IMR-90 (cell line): ENCODE measurements at regions not wholly inside any gene's neighbourhood (a gene's known extent, or its start where the extent isn't known, plus 50 kb on each side); places are given as distances from the start of the nearest gene placed in this dataset.

Source experiments
- MAFK ChIP-seq: IDR thresholded peaks from 2 replicates; pipeline ENCODE4 v1.6.1; 2012; ENCODE audit warnings: low read depth, low read length, improper control_type of control experiment
- POLR2A ChIP-seq: IDR thresholded peaks from 2 replicates; pipeline ENCODE4 v1.6.1; 2012; ENCODE audit warnings: mild to moderate bottlenecking, low read depth, low read length
- RFX5 ChIP-seq: IDR thresholded peaks from 2 replicates; pipeline ENCODE4 v1.8.0; 2012; ENCODE audit warnings: low read depth, mild to moderate bottlenecking, low read length, moderate library complexity
- TF ChIP-seq, protein P1 (sequence below): conservative IDR thresholded peaks from 2 replicates; pipeline ENCODE4 v1.5.1; 2012; ENCODE audit warnings: mild to moderate bottlenecking, low read depth, low read length, improper control_type of control experiment

- TF ChIP-seq RFX5 (no peak), MAFK (no peak), POLR2A (no peak)
- TF ChIP-seq, protein P1, sequence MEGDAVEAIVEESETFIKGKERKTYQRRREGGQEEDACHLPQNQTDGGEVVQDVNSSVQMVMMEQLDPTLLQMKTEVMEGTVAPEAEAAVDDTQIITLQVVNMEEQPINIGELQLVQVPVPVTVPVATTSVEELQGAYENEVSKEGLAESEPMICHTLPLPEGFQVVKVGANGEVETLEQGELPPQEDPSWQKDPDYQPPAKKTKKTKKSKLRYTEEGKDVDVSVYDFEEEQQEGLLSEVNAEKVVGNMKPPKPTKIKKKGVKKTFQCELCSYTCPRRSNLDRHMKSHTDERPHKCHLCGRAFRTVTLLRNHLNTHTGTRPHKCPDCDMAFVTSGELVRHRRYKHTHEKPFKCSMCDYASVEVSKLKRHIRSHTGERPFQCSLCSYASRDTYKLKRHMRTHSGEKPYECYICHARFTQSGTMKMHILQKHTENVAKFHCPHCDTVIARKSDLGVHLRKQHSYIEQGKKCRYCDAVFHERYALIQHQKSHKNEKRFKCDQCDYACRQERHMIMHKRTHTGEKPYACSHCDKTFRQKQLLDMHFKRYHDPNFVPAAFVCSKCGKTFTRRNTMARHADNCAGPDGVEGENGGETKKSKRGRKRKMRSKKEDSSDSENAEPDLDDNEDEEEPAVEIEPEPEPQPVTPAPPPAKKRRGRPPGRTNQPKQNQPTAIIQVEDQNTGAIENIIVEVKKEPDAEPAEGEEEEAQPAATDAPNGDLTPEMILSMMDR = no peak
Measured at GRCh38 chr3:124117486-124117885, 125.6 kb upstream of the ROPN1 start.
